Stimulated activated effector memory CD8-positive, alpha-beta T cell treated with anti-CD3 and anti-CD28 coated beads, Interleukin-12 subunit alpha, Interleukin-12 subunit beta, amount 100 ng/mL, for 72 hours (primary cell): ENCODE measurements at regions not wholly inside any gene's neighbourhood (a gene's known extent, or its start where the extent isn't known, plus 50 kb on each side); places are given as distances from the start of the nearest gene placed in this dataset.

ENCODE experiments used
- ATAC-seq: fragments of 150-1000 bp; cut with Tn5 transposase; 2 replicates; pipeline ENCODE4 v1.10.0; 2021
- DNase-seq, 2 donors: peaks; one replicate each; pipeline ENCODE4 v3.0.0; 2021 to 2022; ENCODE audit warnings: low spot score in 2 of 2
- H3K27ac Mint-ChIP-seq: one replicate; pipeline ENCODE4 v1.8.0; 2022; ENCODE audit warnings: mild to moderate bottlenecking, mixed read lengths
- H3K36me3 Mint-ChIP-seq: one replicate; pipeline ENCODE4 v1.8.0; 2022; ENCODE audit warnings: mild to moderate bottlenecking, mixed read lengths
- H3K4me1 Mint-ChIP-seq: one replicate; pipeline ENCODE4 v1.8.0; 2022; ENCODE audit warnings: mixed read lengths
- H3K4me3 Mint-ChIP-seq: one replicate; pipeline ENCODE4 v1.8.0; 2022; ENCODE audit warnings: mild to moderate bottlenecking, mixed read lengths
- H3K9me3 Mint-ChIP-seq: one replicate; pipeline ENCODE4 v1.8.0; 2022; ENCODE audit warnings: mixed read lengths

DNA sequence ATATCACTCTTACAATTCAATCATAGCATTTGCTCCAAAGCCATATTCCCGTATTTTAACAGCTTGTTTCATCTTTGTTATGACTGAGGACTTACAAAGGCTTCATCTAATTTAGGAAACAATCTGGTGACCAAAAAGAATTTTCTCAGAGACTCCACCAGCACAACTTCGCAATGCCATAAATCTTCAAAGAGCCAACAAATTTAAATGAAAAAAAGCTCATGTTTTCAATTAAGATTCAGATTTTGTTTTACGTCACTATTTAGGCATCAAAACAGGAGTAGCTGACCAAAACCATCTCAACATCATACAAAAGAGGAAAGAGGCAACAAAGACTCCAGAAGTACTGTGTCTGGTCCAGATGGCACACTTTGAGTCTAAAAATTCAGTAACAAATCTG, 373.3 kb downstream of the TTLL7 start:
- H3K9me3 Mint-ChIP-seq = peaks cover 11% of the 10 kb centered on the region
- H3K4me1 Mint-ChIP-seq = no peaks in the 10 kb centered on the region
- no peak overlapping the region for H3K4me3 Mint-ChIP-seq
- ATAC-seq (no peak), DNase-seq (no peak)
- H3K36me3 Mint-ChIP-seq = no peaks in the 10 kb centered on the region
- no peak overlapping the region for H3K27ac Mint-ChIP-seq

- no peaks in the 10 kb centered on the region for H3K4me1 Mint-ChIP-seq
- DNase-seq (no peak), ATAC-seq (no peak)
- H3K27ac Mint-ChIP-seq = no peak overlapping the region
- no peak overlapping the region for H3K4me3 Mint-ChIP-seq
- no peaks in the 10 kb centered on the region for H3K36me3 Mint-ChIP-seq
- peaks cover 3% of the 10 kb centered on the region for H3K9me3 Mint-ChIP-seq
These were observed 378.9 kb downstream of the TTLL7 start for GRCh38 chr1:83620016-83620415.

DNA sequence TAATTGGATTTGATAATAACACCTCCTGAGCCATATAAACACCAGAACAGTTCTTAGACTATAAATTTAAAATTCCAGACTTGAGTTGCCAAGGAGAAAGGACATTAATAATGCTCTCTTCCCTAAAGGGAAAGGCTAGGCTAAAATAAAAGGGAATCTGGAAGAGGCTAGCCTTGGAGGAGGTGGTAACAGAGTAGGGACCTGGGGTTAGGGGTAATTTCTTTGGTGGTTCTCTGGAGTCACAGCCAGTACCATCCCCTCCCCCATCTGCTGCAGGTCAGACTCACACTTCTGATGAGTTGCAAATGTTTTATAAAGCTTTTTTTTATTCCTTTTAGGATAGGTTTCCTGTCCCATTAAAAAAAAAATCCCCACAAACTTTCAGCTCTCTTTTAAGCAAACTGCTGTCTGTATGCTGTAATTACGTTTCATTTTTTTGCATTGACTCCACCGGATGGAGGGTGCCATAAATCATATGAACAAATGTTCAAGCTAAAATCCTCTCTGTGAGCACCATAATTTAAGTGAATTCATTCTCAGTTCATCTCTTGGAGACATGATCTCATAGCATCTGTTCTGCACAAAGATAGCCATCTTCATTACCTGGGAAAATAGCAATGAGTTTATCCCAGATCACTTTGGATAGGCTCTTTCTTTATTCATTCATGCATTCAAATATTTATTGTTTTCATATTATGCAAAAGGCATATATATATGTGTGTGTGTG, 379.6 kb downstream of the TTLL7 start:
- no peak overlapping the region for H3K27ac Mint-ChIP-seq
- peaks cover 3% of the 10 kb centered on the region for H3K9me3 Mint-ChIP-seq
- ATAC-seq (no peak), DNase-seq (no peak)
- H3K36me3 Mint-ChIP-seq = no peaks in the 10 kb centered on the region
- H3K4me1 Mint-ChIP-seq = no peaks in the 10 kb centered on the region
- H3K4me3 Mint-ChIP-seq = no peak overlapping the region

GRCh38 chr1:83617883-83618282, 381.0 kb downstream of the TTLL7 start:
- Mint-ChIP-seq H3K36me3 (no peaks in the 10 kb centered on the region), H3K9me3 (peaks cover 3% of the 10 kb centered on the region), H3K4me3 (no peak overlapping the region), H3K4me1 (no peaks in the 10 kb centered on the region), H3K27ac (no peak overlapping the region)
- no peak for ATAC-seq
- DNase-seq = no peak

DNA sequence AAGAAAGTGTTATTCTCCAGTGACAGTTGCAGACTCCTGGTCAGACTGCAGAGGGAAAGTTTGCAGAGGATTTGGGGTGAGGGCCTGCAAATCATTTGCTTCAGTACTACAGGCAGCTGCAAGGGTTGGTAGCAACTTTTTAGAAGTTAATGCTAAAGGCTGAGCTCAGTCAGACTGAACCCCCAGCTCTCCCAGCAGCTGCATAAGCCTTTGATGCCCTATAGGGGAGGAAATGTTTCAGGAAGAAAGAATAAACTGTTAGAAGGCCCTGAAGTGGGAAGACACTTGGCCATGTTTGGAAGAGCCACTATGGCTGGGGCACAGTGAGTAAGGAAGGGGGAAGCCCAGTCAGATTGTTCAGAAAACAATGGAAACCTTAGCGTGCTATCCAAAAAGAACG, 383.6 kb downstream of the TTLL7 start:
- H3K4me3 Mint-ChIP-seq = no peak overlapping the region
- H3K36me3 Mint-ChIP-seq = no peaks in the 10 kb centered on the region
- no peaks in the 10 kb centered on the region for H3K4me1 Mint-ChIP-seq
- ATAC-seq (no peak), DNase-seq (no peak)
- H3K9me3 Mint-ChIP-seq = peaks cover 4% of the 10 kb centered on the region
- no peak overlapping the region for H3K27ac Mint-ChIP-seq

DNA sequence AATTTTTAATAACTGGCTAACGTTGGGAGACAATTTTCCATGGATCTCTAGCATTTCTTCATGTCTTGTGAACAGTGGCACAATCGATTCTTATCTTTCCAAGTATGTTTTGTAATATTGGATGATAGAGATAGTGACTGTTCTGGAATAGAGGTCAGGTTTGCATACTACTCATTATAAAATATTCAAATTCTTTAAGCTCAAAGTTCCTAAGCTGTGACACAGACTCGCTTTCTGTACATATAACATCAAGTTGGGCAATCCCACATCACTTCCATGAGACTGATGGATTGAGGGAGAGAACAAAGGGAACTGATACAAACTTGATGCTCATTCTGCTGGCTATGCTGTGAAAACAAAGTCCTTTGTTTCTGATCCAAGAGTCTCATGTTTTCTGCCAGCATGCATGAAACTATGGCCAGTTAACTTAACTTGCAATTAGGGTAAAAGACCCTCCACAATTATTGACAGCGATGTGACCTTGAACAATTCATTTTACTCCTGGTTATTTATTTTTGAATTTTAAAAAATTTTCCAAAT, 392.4 kb downstream of the TTLL7 start:
- DNase-seq (no peak), ATAC-seq (no peak)
- Mint-ChIP-seq H3K36me3 (no peaks in the 10 kb centered on the region), H3K9me3 (peaks cover 7% of the 10 kb centered on the region), H3K4me3 (no peak overlapping the region), H3K27ac (no peak overlapping the region), H3K4me1 (no peaks in the 10 kb centered on the region)

DNA sequence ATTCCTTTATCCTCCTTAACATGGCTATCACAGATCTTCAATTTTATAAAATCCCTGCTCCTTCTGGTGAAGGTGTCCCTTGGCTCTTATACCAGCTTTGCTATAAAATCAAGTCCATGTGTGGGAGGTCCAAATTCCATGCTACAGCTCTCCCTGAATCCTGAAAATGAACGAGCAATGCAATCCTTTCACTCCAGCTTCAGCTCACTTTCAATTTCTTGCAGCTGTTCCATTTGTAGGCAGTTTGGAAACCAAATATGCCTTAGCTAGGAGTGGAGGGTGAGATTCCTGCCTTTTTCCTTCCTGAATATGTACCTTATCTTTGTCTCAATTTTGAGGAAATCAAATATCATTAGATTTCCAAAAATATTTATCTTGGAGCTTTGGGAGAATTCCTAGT, 402.6 kb downstream of the TTLL7 start:
- DNase-seq (no peak), ATAC-seq (no peak)
- Mint-ChIP-seq H3K36me3 (no peaks in the 10 kb centered on the region), H3K4me1 (no peaks in the 10 kb centered on the region), H3K27ac (no peak overlapping the region), H3K9me3 (peaks cover 20% of the 10 kb centered on the region), H3K4me3 (no peak overlapping the region)

DNA sequence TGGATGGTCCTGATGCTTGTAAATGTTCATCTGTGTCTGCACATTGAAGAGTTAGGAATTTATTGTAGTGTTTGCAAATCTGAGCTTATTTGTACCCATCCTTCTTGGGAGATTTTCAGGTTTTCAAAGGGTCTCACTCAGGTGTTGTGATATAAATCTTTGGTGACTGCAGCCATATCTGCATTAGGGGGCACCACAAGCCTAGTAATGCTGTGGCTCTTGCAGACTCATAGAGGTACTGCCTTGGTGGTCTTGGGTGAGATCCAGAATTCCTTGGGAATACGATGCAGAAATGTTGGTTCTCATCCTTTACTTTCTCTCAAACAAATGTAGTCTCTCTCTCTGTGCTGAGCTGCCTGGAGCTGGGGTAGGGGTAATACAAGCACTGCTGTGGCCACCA, 405.9 kb downstream of the TTLL7 start:
- DNase-seq (no peak), ATAC-seq (no peak)
- Mint-ChIP-seq H3K4me1 (no peaks in the 10 kb centered on the region), H3K36me3 (no peaks in the 10 kb centered on the region), H3K27ac (no peak overlapping the region), H3K9me3 (peaks cover 19% of the 10 kb centered on the region), H3K4me3 (no peak overlapping the region)

DNA sequence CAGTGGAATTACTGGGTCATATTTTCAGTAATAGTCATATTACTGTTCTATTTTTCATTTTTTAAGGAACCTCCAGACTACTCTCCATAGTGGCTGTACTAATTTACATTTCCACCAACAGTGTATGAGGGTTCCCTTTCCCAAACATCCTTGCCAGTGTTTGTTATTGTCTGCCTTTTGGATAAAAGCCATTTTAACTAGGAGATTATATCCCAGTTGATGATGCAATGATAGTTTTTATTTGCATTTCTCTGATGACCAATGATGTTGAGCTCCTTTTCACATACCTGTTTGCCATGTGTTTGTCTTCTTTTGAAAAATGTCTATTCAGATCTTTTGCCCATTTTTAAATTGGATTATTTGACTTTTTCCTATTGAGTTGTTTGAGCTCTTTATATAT, 410.8 kb downstream of the TTLL7 start:
- no peak overlapping the region for H3K27ac Mint-ChIP-seq
- ATAC-seq (no peak), DNase-seq (no peak)
- H3K9me3 Mint-ChIP-seq = peaks cover 22% of the 10 kb centered on the region
- H3K4me3 Mint-ChIP-seq = no peak overlapping the region
- H3K36me3 Mint-ChIP-seq = no peaks in the 10 kb centered on the region
- H3K4me1 Mint-ChIP-seq = no peaks in the 10 kb centered on the region

GRCh38 chr1:83583351-83584014, 415.4 kb downstream of the TTLL7 start:
- ATAC-seq (no peak), DNase-seq (no peak)
- H3K4me1 Mint-ChIP-seq = no peaks in the 10 kb centered on the region
- H3K4me3 Mint-ChIP-seq = no peak overlapping the region
- H3K36me3 Mint-ChIP-seq = no peaks in the 10 kb centered on the region
- H3K27ac Mint-ChIP-seq = no peak overlapping the region
- H3K9me3 Mint-ChIP-seq = peaks cover 14% of the 10 kb centered on the region

DNA sequence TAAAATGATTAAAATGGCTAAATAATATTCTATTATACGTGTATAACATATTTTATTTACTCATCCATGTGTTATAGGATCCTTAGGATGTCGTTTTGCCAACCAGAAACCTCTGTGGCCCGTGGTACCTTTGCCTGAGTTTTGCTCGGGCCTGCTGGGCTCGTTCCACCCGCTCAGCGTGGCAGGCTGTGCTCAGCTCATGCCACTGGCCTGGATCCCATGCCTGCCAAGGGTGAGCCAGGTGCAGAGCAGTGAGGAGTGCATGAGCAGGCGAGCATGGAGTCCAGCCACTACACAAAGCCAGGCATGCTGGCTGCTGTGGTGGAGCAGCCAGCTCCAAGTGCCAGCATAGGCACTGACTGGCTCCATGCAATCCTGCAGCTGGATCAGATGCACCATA, 417.2 kb downstream of the TTLL7 start:
- Mint-ChIP-seq H3K4me1 (no peaks in the 10 kb centered on the region), H3K9me3 (peaks cover 8% of the 10 kb centered on the region), H3K4me3 (no peak overlapping the region), H3K27ac (no peak overlapping the region), H3K36me3 (no peaks in the 10 kb centered on the region)
- DNase-seq (no peak), ATAC-seq (peak; percentile 24)

- H3K9me3 Mint-ChIP-seq = peaks cover 8% of the 10 kb centered on the region
- H3K4me1 Mint-ChIP-seq = no peaks in the 10 kb centered on the region
- no peak overlapping the region for H3K27ac Mint-ChIP-seq
- no peak overlapping the region for H3K4me3 Mint-ChIP-seq
- ATAC-seq (no peak), DNase-seq (no peak)
- no peaks in the 10 kb centered on the region for H3K36me3 Mint-ChIP-seq
These were observed 424.1 kb downstream of the TTLL7 start for GRCh38 chr1:83574791-83575190.

DNA sequence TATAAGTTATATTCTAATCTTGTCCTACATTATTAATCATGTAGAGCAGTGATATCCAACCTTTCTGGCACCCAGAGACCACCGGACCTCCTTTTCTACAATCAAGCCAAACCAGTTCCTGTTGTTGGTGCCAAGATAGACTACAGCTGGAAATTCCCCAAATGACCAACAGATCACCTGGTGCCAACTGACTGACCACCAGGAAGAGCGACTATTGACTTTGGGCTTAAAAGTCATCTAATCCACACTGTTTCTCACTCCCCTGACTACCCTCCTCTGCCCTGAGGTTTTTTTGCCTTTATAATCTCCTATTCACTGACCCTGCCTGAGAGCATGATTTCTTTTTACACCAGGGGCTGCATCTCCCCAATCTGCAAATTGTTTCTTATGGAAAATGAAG, 425.2 kb downstream of the TTLL7 start:
- H3K36me3 Mint-ChIP-seq = no peaks in the 10 kb centered on the region
- peaks cover 11% of the 10 kb centered on the region for H3K9me3 Mint-ChIP-seq
- no peak for ATAC-seq
- H3K27ac Mint-ChIP-seq = no peak overlapping the region
- no peaks in the 10 kb centered on the region for H3K4me1 Mint-ChIP-seq
- no peak overlapping the region for H3K4me3 Mint-ChIP-seq
- DNase-seq = no peak

DNA sequence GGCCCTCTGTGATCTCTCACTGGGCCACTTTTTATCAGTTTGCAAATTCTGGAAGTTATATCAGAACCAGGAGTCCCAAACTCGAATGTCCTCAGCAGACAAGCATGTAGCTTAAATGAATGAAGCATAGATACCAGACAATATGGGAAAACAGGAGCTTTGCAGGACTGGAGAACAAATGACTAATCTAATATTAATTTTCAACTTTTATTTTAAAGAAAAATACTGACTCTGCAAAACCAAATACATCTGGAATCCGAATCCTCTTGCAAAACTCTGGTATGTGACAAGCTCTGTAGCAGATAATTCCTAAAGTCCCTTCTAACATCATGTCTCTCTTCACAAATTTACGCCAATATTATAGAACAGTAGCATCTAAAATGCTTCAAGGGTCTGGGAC, 427.4 kb downstream of the TTLL7 start:
- DNase-seq (no peak), ATAC-seq (no peak)
- H3K9me3 Mint-ChIP-seq = peaks cover 11% of the 10 kb centered on the region
- no peaks in the 10 kb centered on the region for H3K4me1 Mint-ChIP-seq
- no peak overlapping the region for H3K27ac Mint-ChIP-seq
- H3K36me3 Mint-ChIP-seq = no peaks in the 10 kb centered on the region
- no peak overlapping the region for H3K4me3 Mint-ChIP-seq

DNA sequence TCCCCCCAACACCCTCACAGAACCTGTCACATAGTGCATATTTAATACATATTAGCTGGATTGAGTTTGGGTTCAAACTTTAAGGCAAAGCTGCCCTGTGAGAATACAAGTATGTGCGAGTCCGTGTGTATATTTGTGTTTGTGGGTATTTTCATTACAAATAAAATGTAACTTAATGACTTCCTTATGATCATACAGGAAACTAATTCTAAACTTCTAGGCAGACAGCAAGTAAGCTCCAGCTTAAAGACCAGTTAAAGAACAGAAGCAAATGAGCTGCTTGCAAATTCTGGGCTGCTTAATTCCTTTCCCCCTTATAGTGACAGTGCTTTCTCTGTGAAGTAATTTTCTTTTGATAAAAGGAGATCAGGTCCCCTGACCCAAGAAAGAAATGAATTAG, 437.6 kb downstream of the TTLL7 start:
- ATAC-seq (no peak), DNase-seq (no peak)
- no peaks in the 10 kb centered on the region for H3K36me3 Mint-ChIP-seq
- H3K4me3 Mint-ChIP-seq = no peak overlapping the region
- H3K9me3 Mint-ChIP-seq = peaks cover 9% of the 10 kb centered on the region
- H3K27ac Mint-ChIP-seq = no peak overlapping the region
- no peaks in the 10 kb centered on the region for H3K4me1 Mint-ChIP-seq

GRCh38 chr1:83559129-83559840, 439.6 kb downstream of the TTLL7 start:
- H3K4me1 Mint-ChIP-seq = no peaks in the 10 kb centered on the region
- no peak overlapping the region for H3K4me3 Mint-ChIP-seq
- H3K36me3 Mint-ChIP-seq = no peaks in the 10 kb centered on the region
- no peak for ATAC-seq
- H3K27ac Mint-ChIP-seq = no peak overlapping the region
- peaks cover 7% of the 10 kb centered on the region for H3K9me3 Mint-ChIP-seq
- DNase-seq = no peak
